GM12872 (cell line): ENCODE measurements at regions not wholly inside any gene's neighbourhood (a gene's known extent, or its start where the extent isn't known, plus 50 kb on each side); places are given as distances from the start of the nearest gene placed in this dataset.

ENCODE experiments used
- TF ChIP-seq, protein P1 (sequence below): IDR thresholded peaks from 3 replicates; pipeline ENCODE4 v1.5.1; 2011; ENCODE audit warnings: low read depth, mild to moderate bottlenecking, low read length, moderate library complexity; ENCODE audit not compliant: insufficient read depth

- TF ChIP-seq, protein P1, sequence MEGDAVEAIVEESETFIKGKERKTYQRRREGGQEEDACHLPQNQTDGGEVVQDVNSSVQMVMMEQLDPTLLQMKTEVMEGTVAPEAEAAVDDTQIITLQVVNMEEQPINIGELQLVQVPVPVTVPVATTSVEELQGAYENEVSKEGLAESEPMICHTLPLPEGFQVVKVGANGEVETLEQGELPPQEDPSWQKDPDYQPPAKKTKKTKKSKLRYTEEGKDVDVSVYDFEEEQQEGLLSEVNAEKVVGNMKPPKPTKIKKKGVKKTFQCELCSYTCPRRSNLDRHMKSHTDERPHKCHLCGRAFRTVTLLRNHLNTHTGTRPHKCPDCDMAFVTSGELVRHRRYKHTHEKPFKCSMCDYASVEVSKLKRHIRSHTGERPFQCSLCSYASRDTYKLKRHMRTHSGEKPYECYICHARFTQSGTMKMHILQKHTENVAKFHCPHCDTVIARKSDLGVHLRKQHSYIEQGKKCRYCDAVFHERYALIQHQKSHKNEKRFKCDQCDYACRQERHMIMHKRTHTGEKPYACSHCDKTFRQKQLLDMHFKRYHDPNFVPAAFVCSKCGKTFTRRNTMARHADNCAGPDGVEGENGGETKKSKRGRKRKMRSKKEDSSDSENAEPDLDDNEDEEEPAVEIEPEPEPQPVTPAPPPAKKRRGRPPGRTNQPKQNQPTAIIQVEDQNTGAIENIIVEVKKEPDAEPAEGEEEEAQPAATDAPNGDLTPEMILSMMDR: no peak
Observed at GRCh38 chr11:128201009-128201408, 386.3 kb downstream of the ETS1 start.

DNA sequence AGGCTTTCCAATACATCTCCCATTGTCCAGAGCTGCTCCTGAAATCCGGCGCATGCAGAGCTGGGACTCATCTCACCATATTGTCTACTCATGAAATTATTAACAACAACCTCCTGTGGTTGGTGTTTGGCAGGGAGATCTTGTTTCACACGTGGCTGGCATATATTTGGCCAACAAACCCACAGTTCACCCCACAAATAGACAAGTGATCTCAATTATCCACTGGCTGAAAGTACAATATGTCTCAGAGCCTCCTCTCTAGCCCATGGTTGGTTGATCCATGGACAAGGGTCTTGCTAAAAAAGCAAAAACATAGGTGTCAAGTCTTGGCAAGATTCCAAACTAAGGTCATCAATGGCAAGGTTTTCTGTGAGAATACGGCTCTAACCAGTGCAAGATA lies 386.9 kb downstream of the ETS1 start:
- TF ChIP-seq, protein P1: no peak

DNA sequence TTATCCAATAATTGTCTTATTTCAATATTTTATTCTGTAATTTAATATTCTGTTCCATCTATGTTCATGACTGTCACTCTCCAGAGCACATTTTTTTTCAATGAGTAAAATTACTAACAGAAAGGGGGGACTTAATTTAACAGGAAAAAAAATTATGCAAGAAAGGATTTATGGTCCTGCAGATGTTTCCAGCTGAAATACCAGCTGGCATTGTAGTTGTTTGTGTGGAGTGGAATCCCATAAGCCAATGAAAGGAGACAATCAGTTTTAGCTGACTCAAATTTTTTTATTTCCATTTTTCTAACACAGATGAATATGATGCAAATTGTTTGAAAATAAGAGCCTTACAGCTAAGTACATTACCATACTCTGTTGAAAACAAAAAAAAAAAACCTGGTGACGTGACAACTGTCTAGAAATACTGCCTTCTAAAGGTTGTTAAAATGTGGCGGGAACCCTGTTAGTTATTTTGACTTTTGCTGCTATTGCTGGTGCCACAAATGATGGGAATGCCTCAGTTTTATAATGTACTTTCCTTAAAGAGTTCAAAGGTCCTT lies 389.1 kb downstream of the ETS1 start:
- TF ChIP-seq, protein P1: no peak

- TF ChIP-seq, protein P1: no peak
Observed at GRCh38 chr11:128196235-128196634, 391.1 kb downstream of the ETS1 start.

DNA sequence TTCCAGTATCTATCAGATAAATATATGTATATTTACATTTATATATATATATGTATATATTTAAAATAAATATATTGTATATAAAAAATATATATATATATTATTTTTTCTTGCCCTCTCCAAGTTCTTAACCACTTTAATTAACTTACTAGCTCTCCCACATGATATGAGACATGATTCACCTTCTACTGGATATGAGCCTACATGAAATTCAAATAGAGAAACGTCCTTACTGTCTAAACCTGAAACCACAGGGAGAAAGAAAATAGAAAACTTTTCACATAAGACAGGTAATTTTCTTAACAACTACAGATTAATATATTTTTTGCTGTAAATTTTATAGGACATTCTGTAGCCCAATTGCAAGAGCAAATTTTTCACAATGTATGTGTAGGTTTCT lies 391.6 kb downstream of the ETS1 start:
- TF ChIP-seq, protein P1: no peak

DNA sequence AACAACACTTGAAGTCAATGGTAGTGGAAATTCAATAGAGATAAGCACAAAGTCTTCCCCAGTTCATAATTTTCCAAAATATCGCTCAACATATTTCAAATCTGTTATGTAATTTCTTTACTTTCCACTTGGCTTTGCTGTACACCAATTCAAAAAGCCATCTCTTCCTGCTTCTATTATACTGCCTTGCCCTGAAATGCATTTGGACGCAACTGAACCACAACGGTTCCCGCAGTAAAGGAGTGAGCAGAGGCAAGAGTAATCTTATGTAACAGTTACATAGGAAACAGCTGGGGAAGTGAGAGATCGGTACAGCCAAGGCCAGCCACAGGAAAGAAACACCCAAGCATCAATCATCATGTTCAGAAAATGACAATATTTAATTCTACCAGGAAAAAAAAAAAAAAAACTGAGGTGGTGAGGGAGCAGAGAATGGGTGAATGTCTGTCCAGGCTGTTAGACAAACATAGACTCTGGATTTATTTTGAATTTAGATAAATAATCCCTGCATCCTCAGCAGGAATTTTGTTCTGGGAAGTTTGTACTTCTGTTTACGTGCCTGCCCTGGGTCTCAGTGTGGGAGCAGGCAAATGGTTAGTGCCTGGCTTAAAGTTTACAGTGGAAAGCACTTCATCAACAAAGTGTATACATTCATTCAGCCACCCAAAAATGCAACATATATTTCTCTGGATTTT lies 392.2 kb downstream of the ETS1 start:
- TF ChIP-seq, protein P1: no peak

DNA sequence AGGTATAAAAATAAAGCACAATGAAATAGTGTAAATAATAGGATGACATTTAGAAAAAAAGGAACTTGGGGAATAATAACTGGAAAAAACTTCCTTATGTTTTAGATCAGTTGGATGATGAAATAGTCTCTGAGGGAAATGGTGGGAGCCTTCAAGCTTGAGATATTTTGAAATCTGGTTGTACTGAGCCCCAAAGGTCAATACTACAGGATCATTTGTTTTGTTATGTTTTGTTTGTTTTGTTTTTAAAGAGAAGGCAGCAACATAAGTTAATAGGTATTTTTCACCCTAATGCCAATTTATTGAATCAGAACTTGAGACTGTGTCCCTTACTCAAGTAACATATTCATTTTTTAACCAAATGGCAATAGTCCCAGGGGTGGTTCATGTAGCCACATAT lies 393.1 kb downstream of the ETS1 start:
- TF ChIP-seq, protein P1: no peak
